Nephron progenitor cell (in vitro differentiated cells): ENCODE measurements at regions not wholly inside any gene's neighbourhood (a gene's known extent, or its start where the extent isn't known, plus 50 kb on each side); places are given as distances from the start of the nearest gene placed in this dataset.

Source experiments
- DNase-seq: peaks from one replicate; pipeline ENCODE4 v3.0.0; 2021
- H3K27ac Mint-ChIP-seq: 2 replicates; pipeline ENCODE4 v1.8.0; 2021; ENCODE audit warnings: mild to moderate bottlenecking, moderate library complexity, mixed read lengths
- H3K27me3 Mint-ChIP-seq: 2 replicates; pipeline ENCODE4 v1.8.0; 2021; ENCODE audit warnings: mild to moderate bottlenecking, low read depth, mixed read lengths; ENCODE audit not compliant: poor library complexity
- H3K36me3 Mint-ChIP-seq: 2 replicates; pipeline ENCODE4 v1.8.0; 2021; ENCODE audit warnings: low read depth, mixed read lengths
- H3K4me1 Mint-ChIP-seq: 2 replicates; pipeline ENCODE4 v1.8.0; 2021; ENCODE audit warnings: mixed read lengths
- H3K4me3 Mint-ChIP-seq: 2 replicates; pipeline ENCODE4 v1.8.0; 2021; ENCODE audit warnings: mild to moderate bottlenecking, moderate library complexity, mixed read lengths
- H3K9me3 Mint-ChIP-seq: 2 replicates; pipeline ENCODE4 v1.8.0; 2021; ENCODE audit warnings: mild to moderate bottlenecking, moderate library complexity, mixed read lengths
- TF ChIP-seq, protein P1 (sequence below): fragments of 200-600 bp; sonication (generic); IDR thresholded peaks from 2 replicates; pipeline ENCODE4 v1.5.0; 2021; ENCODE audit warnings: antibody characterized with exemption

- Mint-ChIP-seq H3K27ac (no peak overlapping the region), H3K9me3 (no peaks in the 10 kb centered on the region), H3K36me3 (no peaks in the 10 kb centered on the region), H3K4me3 (no peak overlapping the region), H3K27me3 (no peaks in the 10 kb centered on the region), H3K4me1 (no peaks in the 10 kb centered on the region)
- DNase-seq = no peak
- TF ChIP-seq, protein P1, sequence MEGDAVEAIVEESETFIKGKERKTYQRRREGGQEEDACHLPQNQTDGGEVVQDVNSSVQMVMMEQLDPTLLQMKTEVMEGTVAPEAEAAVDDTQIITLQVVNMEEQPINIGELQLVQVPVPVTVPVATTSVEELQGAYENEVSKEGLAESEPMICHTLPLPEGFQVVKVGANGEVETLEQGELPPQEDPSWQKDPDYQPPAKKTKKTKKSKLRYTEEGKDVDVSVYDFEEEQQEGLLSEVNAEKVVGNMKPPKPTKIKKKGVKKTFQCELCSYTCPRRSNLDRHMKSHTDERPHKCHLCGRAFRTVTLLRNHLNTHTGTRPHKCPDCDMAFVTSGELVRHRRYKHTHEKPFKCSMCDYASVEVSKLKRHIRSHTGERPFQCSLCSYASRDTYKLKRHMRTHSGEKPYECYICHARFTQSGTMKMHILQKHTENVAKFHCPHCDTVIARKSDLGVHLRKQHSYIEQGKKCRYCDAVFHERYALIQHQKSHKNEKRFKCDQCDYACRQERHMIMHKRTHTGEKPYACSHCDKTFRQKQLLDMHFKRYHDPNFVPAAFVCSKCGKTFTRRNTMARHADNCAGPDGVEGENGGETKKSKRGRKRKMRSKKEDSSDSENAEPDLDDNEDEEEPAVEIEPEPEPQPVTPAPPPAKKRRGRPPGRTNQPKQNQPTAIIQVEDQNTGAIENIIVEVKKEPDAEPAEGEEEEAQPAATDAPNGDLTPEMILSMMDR = no peak
Observed at GRCh38 chr5:136720674-136721073, 355.3 kb upstream of the TRPC7 start.

GRCh38 chr5:136717917-136718316 is 352.6 kb upstream of the TRPC7 start:
- TF ChIP-seq, protein P1 = no peak
- no peaks in the 10 kb centered on the region for H3K27me3 Mint-ChIP-seq
- H3K4me3 Mint-ChIP-seq = no peak overlapping the region
- H3K36me3 Mint-ChIP-seq = no peaks in the 10 kb centered on the region
- H3K9me3 Mint-ChIP-seq = peaks cover 4% of the 10 kb centered on the region
- H3K4me1 Mint-ChIP-seq = no peaks in the 10 kb centered on the region
- no peak for DNase-seq
- no peak overlapping the region for H3K27ac Mint-ChIP-seq

DNA sequence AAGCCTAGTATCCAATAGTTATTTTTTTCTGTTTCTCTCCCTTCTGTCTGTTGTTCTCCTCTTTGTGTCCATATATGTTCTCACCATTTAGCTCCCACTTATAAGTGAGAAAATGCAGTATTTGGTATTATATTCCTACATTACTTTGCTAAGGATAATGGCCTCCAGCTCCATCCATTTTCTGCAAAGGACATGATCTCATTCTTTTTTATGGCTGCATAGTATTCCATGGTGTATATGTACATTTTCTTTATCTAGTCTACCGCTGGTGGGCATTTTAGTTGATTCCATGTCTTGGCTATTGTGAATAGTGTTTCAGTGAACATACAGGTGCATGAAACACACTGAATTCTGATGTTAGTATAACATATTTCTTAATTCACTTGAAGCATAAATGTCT is 348.9 kb upstream of the TRPC7 start:
- H3K9me3 Mint-ChIP-seq = peaks cover 11% of the 10 kb centered on the region
- no peak overlapping the region for H3K27ac Mint-ChIP-seq
- no peaks in the 10 kb centered on the region for H3K27me3 Mint-ChIP-seq
- TF ChIP-seq, protein P1 = no peak
- no peak overlapping the region for H3K4me3 Mint-ChIP-seq
- no peak for DNase-seq
- no peaks in the 10 kb centered on the region for H3K36me3 Mint-ChIP-seq
- H3K4me1 Mint-ChIP-seq = no peaks in the 10 kb centered on the region

- Mint-ChIP-seq H3K9me3 (peaks cover 11% of the 10 kb centered on the region), H3K27me3 (no peaks in the 10 kb centered on the region), H3K27ac (no peak overlapping the region), H3K4me3 (no peak overlapping the region), H3K4me1 (no peaks in the 10 kb centered on the region), H3K36me3 (no peaks in the 10 kb centered on the region)
- no peak for DNase-seq
- TF ChIP-seq, protein P1 = no peak
Observed at GRCh38 chr5:136712628-136713027, 347.3 kb upstream of the TRPC7 start.

DNA sequence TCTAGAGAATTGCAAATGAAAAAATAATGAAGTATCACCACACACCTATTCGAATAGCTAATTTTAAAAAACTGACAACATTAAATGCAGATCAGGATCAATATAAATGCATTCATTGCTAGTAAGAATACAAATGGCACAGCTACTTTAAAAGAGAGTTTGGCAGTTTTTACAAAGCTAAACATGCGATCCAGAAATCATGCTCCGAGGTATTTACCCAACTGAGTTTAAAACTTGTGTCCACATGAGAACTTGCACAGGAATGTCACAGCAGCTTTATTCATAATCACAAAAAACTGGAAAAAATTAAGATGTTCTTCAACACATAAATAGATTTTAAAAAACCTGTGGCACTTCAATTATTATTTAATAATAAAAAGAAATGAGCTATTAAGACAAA is 345.5 kb upstream of the TRPC7 start:
- no peaks in the 10 kb centered on the region for H3K36me3 Mint-ChIP-seq
- H3K27ac Mint-ChIP-seq = no peak overlapping the region
- H3K4me1 Mint-ChIP-seq = no peaks in the 10 kb centered on the region
- DNase-seq = no peak
- TF ChIP-seq, protein P1 = no peak
- no peak overlapping the region for H3K4me3 Mint-ChIP-seq
- no peaks in the 10 kb centered on the region for H3K27me3 Mint-ChIP-seq
- peaks cover 11% of the 10 kb centered on the region for H3K9me3 Mint-ChIP-seq

DNA sequence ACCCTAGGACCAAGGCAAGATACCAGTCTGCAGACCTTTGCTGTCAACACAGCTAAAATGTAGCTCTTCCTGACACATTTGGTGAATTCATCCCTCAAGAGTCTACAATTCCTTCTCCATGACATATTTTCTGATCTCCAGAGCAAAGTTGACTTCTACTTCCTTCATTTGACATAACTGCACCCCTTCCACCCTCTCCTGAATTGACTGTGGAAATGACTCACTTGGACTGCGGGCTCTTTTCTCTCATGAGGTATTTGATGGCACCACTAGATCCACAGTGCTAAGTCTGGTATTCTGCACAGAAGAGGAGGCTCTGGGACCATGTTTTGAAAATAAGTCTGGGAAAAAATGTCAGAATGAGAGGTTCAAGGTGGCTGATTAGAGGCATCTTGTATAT is 338.4 kb upstream of the TRPC7 start:
- Mint-ChIP-seq H3K27me3 (no peaks in the 10 kb centered on the region), H3K9me3 (no peaks in the 10 kb centered on the region)
- DNase-seq = no peak

More for the DNA sequence above, 338.4 kb upstream of the TRPC7 start:
- H3K27ac Mint-ChIP-seq = no peak overlapping the region
- H3K4me1 Mint-ChIP-seq = no peaks in the 10 kb centered on the region
- H3K36me3 Mint-ChIP-seq = no peaks in the 10 kb centered on the region
- no peak overlapping the region for H3K4me3 Mint-ChIP-seq
- TF ChIP-seq, protein P1 = no peak
